Loucy (cell line): ENCODE measurements at regions not wholly inside any gene's neighbourhood (a gene's known extent, or its start where the extent isn't known, plus 50 kb on each side); places are given as distances from the start of the nearest gene placed in this dataset.

Experiments used
- CTCF ChIP-seq: fragments of 200-600 bp; sonication (generic); conservative IDR thresholded peaks from 2 replicates; pipeline ENCODE4 v1.5.1; 2014; ENCODE audit warnings: mild to moderate bottlenecking, antibody characterized with exemption, low read length
- EZH2phosphoT487 ChIP-seq: fragments of 200-600 bp; IDR thresholded peaks from 2 replicates; pipeline ENCODE4 v1.6.1; 2018; ENCODE audit warnings: antibody characterized with exemption, mild to moderate bottlenecking, moderate library complexity, borderline replicate concordance

GRCh38 chr4:4681653-4682052, 139.8 kb upstream of the STX18 start:
- TF ChIP-seq CTCF (no peak), EZH2phosphoT487 (no peak)
